ENCODE measurements at regions not wholly inside any gene's neighbourhood (a gene's known extent, or its start where the extent isn't known, plus 50 kb on each side); places are given as distances from the start of the nearest gene placed in this dataset.

GRCh38 chr6:104166055-104166668 lies 693.6 kb downstream of the HACE1 start:
- TF ChIP-seq POLR2A (IDR thresholded peaks at IDR 0.05) (no peak), CTCF (IDR thresholded peaks at IDR 0.05) (no peak)
